Keratinocyte (primary cell): ENCODE measurements at regions not wholly inside any gene's neighbourhood (a gene's known extent, or its start where the extent isn't known, plus 50 kb on each side); places are given as distances from the start of the nearest gene placed in this dataset.

ENCODE experiments used
- DNase-seq: peaks from one replicate; pipeline ENCODE4 v3.0.0-alpha.2; 2011; ENCODE audit warnings: low read depth, missing footprints, low spot score
- FAIRE-seq: peaks from 2 replicates; lab custom pipeline; 2011; peaks lifted over from hg19 to GRCh38; lab: Jason Lieb, UNC
- H2AFZ ChIP-seq: 2 replicates; pipeline ENCODE4 v1.6.0; 2012; ENCODE audit warnings: low read length, control low read depth, inconsistent platforms; ENCODE audit not compliant: control insufficient read depth
- H3K27ac ChIP-seq: 2 replicates; pipeline ENCODE4 v1.5.1; 2011; ENCODE audit warnings: low read length; ENCODE audit not compliant: control insufficient read depth, insufficient read depth
- H3K27me3 ChIP-seq: 3 replicates; pipeline ENCODE4 v1.6.0; 2011; ENCODE audit warnings: low read length; ENCODE audit not compliant: control insufficient read depth, insufficient read depth; ENCODE audit errors: extremely low read depth
- H3K36me3 ChIP-seq, 2 experiments: 2 replicates in 1 of 2; 3 replicates in 1 of 2; pipeline ENCODE4 v1.5.1; 2011; ENCODE audit warnings: low read length in 2 of 2, mild to moderate bottlenecking in 1 of 2; ENCODE audit not compliant: control insufficient read depth in 2 of 2, insufficient read depth in 2 of 2; ENCODE audit errors: extremely low read depth in 1 of 2
- H3K4me1 ChIP-seq: 3 replicates; pipeline ENCODE4 v1.5.1; 2011; ENCODE audit warnings: low read length; ENCODE audit not compliant: control insufficient read depth, insufficient read depth; ENCODE audit errors: extremely low read depth
- H3K4me2 ChIP-seq: 3 replicates; pipeline ENCODE4 v1.6.0; 2011; ENCODE audit warnings: low read depth, low read length; ENCODE audit not compliant: control insufficient read depth, insufficient read depth; ENCODE audit errors: extremely low read depth
- H3K4me3 ChIP-seq, 3 experiments: fragments of 200-600 bp in 1 of 3; sonication (generic) in 1 of 3; 2 replicates in 2 of 3; 3 replicates in 1 of 3; pipeline ENCODE4 v1.5.1; 2011 to 2016; ENCODE audit warnings: low read length in 3 of 3, mild to moderate bottlenecking in 3 of 3, control low read depth in 2 of 3, inconsistent platforms in 1 of 3, low read depth in 1 of 3, mixed read lengths in 1 of 3, mixed run types in 1 of 3, moderate library complexity in 1 of 3; ENCODE audit not compliant: control insufficient read depth in 2 of 3, insufficient read depth in 2 of 3; ENCODE audit errors: extremely low read depth in 1 of 3
- H3K79me2 ChIP-seq: 2 replicates; pipeline ENCODE4 v1.6.0; 2012; ENCODE audit warnings: low read length; ENCODE audit not compliant: control insufficient read depth, insufficient read depth
- H3K9ac ChIP-seq: 3 replicates; pipeline ENCODE4 v1.6.0; 2011; ENCODE audit warnings: low read length; ENCODE audit not compliant: control insufficient read depth, insufficient read depth; ENCODE audit errors: extremely low read depth
- H3K9me1 ChIP-seq: 3 replicates; pipeline ENCODE4 v1.6.0; 2011; ENCODE audit warnings: low read length; ENCODE audit not compliant: control insufficient read depth, insufficient read depth; ENCODE audit errors: extremely low read depth
- H3K9me3 ChIP-seq: 2 replicates; pipeline ENCODE4 v1.5.1; 2012; ENCODE audit warnings: low read depth, low read length; ENCODE audit not compliant: control insufficient read depth
- H4K20me1 ChIP-seq: 3 replicates; pipeline ENCODE4 v1.6.0; 2011; ENCODE audit warnings: low read length; ENCODE audit not compliant: control insufficient read depth, insufficient read depth; ENCODE audit errors: extremely low read depth
- EZH2 ChIP-seq: IDR thresholded peaks from one replicate; pipeline ENCODE4 v1.6.1; 2012; ENCODE audit warnings: inconsistent platforms, mild to moderate bottlenecking, low read length, moderate library complexity
- dilution Hi-C: fragments of 300-500 bp; cut with MboI; formaldehyde crosslinking; loops from one replicate; pipeline ENCODE4 v1.7.0; 2020; ENCODE audit warnings: low sequenced_read_pairs; ENCODE audit not compliant: extremely low pct_ligation_motif_present
- TF ChIP-seq, protein P1 (sequence below), 3 experiments: IDR thresholded peaks in 1 of 3; conservative IDR thresholded peaks in 1 of 3; optimal IDR thresholded peaks in 1 of 3; 2 replicates in 2 of 3; 3 replicates in 1 of 3; pipeline versions ENCODE3 to v1.5.1; 2011; ENCODE audit warnings: low read length in 3 of 3, mild to moderate bottlenecking in 3 of 3, moderate library complexity in 2 of 3, control low read depth in 1 of 3, inconsistent platforms in 1 of 3; ENCODE audit not compliant: insufficient read depth in 2 of 3; ENCODE audit errors: extremely low read depth in 1 of 3

DNA sequence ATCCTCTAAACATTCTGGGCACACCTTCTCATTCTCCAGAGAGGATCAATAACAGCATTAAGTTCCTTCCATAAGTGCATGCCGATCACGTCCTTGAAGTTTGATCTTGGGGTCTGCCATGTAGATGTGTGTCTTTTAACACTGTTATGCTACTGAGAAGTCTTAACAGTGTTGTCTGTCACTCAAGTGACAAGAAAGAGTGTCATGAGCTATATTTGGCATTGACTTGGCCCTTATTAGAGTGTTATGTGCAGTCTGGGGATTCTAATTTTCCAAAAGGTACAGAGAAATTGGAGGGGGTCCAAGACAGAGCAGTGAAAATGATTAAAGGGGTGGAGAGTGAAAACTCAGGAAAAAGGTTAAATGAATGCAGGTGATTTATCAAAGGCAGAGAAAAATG lies 107.1 kb upstream of the OPCML start:
- H3K79me2 ChIP-seq: no peaks in the 10 kb centered on the region
- no peaks in the 10 kb centered on the region for H3K9me3 ChIP-seq
- no peaks in the 10 kb centered on the region for H3K4me1 ChIP-seq
- H3K36me3 ChIP-seq: no peaks in the 10 kb centered on the region
- FAIRE-seq (no peak), DNase-seq (no peak)
- H3K27ac ChIP-seq: no peak overlapping the region
- H3K9me1 ChIP-seq: no peaks in the 10 kb centered on the region
- dilution Hi-C loops: no loop called here
- H3K4me3 ChIP-seq: no peak overlapping the region
- no peaks in the 10 kb centered on the region for H4K20me1 ChIP-seq
- H3K9ac ChIP-seq: no peak overlapping the region
- no peak for TF ChIP-seq EZH2
- TF ChIP-seq, protein P1, sequence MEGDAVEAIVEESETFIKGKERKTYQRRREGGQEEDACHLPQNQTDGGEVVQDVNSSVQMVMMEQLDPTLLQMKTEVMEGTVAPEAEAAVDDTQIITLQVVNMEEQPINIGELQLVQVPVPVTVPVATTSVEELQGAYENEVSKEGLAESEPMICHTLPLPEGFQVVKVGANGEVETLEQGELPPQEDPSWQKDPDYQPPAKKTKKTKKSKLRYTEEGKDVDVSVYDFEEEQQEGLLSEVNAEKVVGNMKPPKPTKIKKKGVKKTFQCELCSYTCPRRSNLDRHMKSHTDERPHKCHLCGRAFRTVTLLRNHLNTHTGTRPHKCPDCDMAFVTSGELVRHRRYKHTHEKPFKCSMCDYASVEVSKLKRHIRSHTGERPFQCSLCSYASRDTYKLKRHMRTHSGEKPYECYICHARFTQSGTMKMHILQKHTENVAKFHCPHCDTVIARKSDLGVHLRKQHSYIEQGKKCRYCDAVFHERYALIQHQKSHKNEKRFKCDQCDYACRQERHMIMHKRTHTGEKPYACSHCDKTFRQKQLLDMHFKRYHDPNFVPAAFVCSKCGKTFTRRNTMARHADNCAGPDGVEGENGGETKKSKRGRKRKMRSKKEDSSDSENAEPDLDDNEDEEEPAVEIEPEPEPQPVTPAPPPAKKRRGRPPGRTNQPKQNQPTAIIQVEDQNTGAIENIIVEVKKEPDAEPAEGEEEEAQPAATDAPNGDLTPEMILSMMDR (optimal IDR thresholded peaks at IDR 0.05 in 1 of 3, IDR thresholded peaks at IDR 0.05 in 1 of 3, conservative IDR thresholded peaks at IDR 0.05 in 1 of 3; ENCODE audit: extremely low read depth in 1 of 3, insufficient read depth in 2 of 3, low read length in 3 of 3): no peak
- no peak overlapping the region for H3K4me2 ChIP-seq
- H3K27me3 ChIP-seq: no peaks in the 10 kb centered on the region
- no peak overlapping the region for H2AFZ ChIP-seq

GRCh38 chr11:133638921-133639320 lies 106.6 kb upstream of the OPCML start:
- H3K27ac ChIP-seq: no peak overlapping the region
- TF ChIP-seq, protein P1 (optimal IDR thresholded peaks at IDR 0.05 in 1 of 3, IDR thresholded peaks at IDR 0.05 in 1 of 3, conservative IDR thresholded peaks at IDR 0.05 in 1 of 3; ENCODE audit: extremely low read depth in 1 of 3, insufficient read depth in 2 of 3, low read length in 3 of 3): no peak
- no peak for TF ChIP-seq EZH2
- H2AFZ ChIP-seq: no peak overlapping the region
- H3K4me3 ChIP-seq: no peak overlapping the region
- no peak for DNase-seq
- dilution Hi-C loops: no loop called here
- H3K4me2 ChIP-seq: no peak overlapping the region
- no peaks in the 10 kb centered on the region for H3K9me1 ChIP-seq
- H3K4me1 ChIP-seq: no peaks in the 10 kb centered on the region
- no peak for FAIRE-seq
- H3K36me3 ChIP-seq: no peaks in the 10 kb centered on the region
- no peaks in the 10 kb centered on the region for H3K9me3 ChIP-seq
- no peaks in the 10 kb centered on the region for H3K27me3 ChIP-seq
- no peaks in the 10 kb centered on the region for H4K20me1 ChIP-seq
- no peaks in the 10 kb centered on the region for H3K79me2 ChIP-seq
- H3K9ac ChIP-seq: no peak overlapping the region
